ENCODE measurements at regions not wholly inside any gene's neighbourhood (a gene's known extent, or its start where the extent isn't known, plus 50 kb on each side); places are given as distances from the start of the nearest gene placed in this dataset.

DNA sequence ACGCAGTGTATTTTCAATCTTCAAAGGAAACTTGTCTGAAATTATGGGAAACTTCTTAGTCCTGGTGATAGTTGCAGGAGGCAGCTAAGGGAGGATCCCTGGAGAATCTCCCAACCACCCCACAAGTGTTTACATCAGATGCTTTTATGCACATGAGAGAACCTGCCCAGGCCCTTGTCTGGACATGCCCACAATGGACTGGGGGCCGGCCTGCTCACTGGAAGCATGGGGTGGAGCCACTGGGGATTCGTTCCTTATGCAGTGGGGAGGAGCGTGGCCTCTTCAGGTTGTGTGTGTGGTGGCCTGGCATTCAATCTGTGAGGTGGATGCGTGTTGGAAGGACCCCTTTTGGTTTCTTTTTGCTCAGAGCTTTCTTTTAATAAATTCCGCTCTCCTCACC is 398.7 kb upstream of the PPP1R2C start:
- no peak for DNase-seq (ENCODE audit: extremely low read depth, low read depth)
- TF ChIP-seq, protein P1, sequence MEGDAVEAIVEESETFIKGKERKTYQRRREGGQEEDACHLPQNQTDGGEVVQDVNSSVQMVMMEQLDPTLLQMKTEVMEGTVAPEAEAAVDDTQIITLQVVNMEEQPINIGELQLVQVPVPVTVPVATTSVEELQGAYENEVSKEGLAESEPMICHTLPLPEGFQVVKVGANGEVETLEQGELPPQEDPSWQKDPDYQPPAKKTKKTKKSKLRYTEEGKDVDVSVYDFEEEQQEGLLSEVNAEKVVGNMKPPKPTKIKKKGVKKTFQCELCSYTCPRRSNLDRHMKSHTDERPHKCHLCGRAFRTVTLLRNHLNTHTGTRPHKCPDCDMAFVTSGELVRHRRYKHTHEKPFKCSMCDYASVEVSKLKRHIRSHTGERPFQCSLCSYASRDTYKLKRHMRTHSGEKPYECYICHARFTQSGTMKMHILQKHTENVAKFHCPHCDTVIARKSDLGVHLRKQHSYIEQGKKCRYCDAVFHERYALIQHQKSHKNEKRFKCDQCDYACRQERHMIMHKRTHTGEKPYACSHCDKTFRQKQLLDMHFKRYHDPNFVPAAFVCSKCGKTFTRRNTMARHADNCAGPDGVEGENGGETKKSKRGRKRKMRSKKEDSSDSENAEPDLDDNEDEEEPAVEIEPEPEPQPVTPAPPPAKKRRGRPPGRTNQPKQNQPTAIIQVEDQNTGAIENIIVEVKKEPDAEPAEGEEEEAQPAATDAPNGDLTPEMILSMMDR (IDR thresholded peaks at IDR 0.05; ENCODE audit: low read depth, low read length): no peak

DNA sequence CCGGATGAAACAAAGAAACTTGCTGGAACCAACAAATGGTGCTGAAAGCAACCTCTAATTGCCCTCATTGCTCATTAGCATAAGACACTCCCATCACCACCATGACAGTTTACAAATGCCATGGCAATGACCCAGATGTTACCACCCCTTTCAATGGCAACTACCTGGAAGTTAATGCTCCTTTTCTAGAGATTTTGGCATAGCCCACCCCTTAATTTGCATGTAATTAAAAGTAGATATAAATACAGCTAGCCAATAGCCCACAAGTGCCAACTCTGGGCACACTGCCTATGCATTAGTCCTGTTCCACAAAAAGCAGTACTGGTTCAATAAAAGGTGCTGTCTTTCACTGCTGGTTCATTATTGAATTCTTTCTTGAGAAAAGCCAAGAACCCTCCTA is 410.3 kb upstream of the PPP1R2C start:
- DNase-seq (ENCODE audit: extremely low read depth, low read depth): no peak
- TF ChIP-seq, protein P1 (IDR thresholded peaks at IDR 0.05; ENCODE audit: low read depth, low read length): no peak

DNA sequence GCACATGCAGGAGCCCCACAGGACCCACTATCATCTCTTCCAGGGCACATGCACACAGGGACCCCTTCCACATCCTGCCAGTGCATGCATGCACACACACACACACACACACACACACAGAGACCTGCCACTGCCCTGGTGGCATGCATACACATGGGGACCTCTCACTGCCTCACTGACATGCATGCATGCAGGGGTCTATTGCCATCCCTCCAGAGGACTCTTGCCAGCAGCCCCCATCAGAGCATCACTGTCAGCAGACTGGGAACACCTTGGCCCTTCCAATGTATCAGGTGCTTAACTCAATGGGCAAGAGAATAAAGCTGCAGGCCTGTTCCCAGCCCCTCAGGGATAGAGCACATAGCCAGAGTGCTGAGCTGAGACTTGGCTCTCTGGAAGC is 433.6 kb upstream of the PPP1R2C start:
- DNase-seq (ENCODE audit: extremely low read depth, low read depth): no peak
- TF ChIP-seq, protein P1 (IDR thresholded peaks at IDR 0.05; ENCODE audit: low read depth, low read length): no peak

DNA sequence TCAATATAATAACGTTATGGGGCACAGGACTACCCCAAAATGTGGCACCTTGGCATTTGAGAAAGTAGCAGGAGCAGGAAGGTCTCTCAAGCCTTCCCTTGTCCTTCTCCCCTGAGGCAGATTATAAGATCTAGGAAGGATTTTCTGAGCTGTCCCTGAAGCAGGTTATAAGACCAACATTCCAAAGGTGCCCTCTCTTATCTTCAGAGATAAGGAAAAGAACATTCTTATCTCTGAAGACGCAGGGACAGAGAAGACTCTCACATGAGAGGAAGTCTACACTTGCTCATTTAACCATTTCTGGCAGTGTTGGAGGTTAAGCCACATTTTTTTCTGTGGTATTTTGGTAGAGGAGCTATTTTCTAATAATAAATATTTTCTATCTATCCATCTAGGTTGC is 437.9 kb upstream of the MAOA start:
- DNase-seq (ENCODE audit: extremely low read depth, low read depth): no peak
- TF ChIP-seq, protein P1 (IDR thresholded peaks at IDR 0.05; ENCODE audit: low read depth, low read length): no peak

DNA sequence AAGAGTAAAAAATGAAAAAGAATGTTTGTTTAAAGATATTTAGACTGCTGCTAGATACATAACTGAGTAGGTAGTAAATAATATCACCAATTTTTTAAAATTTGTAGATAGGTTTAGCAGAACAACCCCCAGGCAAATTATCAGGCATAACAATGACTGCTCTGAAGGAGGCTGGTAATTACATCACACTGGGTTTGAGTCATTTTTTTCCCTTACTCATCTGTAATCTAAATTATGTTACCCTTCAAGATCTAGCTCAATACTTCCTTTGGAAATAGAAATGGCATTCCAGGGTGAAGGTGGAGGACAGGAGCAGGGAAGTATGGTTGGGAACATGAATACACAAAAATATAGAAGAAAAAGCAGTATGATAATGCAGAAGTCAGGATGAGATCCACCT is 431.6 kb upstream of the MAOA start:
- TF ChIP-seq, protein P1 (IDR thresholded peaks at IDR 0.05; ENCODE audit: low read depth, low read length): no peak
- DNase-seq (ENCODE audit: extremely low read depth, low read depth): no peak

DNA sequence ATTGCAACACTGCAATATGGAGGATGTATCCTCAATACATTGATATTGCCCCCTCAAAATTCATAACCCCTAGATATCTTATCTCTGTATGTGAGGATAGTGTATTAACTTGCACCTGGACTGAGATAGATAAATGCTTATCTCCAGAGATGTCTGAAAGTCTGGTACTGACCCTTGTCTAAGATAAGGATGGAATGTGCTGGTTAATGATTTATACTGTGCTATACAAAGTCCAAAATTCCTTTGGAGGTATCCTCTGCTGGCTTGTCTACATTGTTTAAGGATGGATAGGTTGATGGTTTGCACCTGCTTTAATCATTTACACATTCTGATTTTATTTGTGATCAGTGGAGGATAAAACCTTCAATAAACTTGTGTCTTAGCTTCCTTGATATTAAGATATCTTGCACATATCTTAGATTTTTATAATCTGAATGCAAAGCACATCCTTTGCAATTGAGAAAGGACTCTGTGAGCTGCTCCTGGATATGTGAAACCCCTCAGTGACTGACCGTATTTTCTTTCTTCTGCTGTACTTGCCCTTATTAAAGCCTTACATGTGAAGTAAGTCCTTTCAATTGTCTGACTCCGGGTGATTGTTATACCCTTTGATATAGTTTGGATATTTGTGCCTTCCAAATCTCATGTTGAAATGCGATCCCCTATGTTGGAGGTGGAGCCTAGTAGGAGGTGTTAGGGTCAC is 430.3 kb upstream of the MAOA start:
- TF ChIP-seq, protein P1 (IDR thresholded peaks at IDR 0.05; ENCODE audit: low read depth, low read length): no peak
- no peak for DNase-seq (ENCODE audit: extremely low read depth, low read depth)

DNA sequence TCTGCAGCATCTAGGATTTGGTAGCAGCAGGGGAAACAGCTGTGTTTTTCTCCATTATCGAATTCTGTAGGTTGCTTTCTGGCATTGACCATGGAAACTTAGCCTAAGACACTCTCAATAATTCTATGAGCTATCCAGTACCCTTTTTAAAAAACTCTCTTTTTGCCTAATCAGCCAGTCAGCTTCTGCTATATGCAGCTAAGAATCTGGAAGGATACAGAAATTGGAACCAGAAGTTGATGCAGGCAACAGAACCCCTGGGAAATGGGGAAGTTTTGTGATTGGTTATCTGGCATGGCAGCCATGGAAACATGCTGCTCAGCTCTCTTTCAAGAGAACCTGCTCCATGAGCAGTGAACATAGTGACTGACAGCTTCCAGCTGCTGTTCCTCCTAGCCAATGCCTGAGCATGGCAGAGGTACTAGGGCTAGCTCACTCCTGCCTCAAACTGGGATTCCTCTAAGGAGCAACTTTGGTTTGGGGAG is 417.6 kb upstream of the MAOA start:
- TF ChIP-seq, protein P1 (IDR thresholded peaks at IDR 0.05; ENCODE audit: low read depth, low read length): no peak
- DNase-seq (ENCODE audit: extremely low read depth, low read depth): no peak

Measured in AG09319 (cell line).